ENCODE measurements at regions not wholly inside any gene's neighbourhood (a gene's known extent, or its start where the extent isn't known, plus 50 kb on each side); places are given as distances from the start of the nearest gene placed in this dataset.

DNA sequence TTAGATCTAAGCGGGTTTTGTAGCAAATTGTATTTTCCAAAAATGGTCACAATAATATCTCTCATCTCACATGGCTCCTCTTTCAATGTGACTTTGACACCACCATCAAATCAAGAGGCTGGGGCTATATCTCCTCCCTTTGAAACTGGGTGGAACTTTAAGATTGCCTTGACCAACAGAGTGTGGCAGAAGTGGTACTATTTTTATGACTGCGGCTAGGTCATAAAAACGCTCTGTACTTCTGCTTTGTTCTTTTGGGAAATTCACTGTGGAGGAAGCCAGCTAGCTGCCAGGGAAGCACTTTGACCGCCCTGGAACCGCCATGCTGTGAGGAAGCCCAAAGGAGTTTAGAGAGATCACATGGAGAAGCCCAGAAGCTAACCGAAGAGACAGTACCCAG lies 50.7 kb upstream of the ACOT11 start:
- peaks cover 0 to 9% (median 5%) of the 10 kb centered on the region in 5 donors for H3K9me3 ChIP-seq (ENCODE audit: control insufficient read depth in 5 of 5, low read length in 5 of 5)
- no peak overlapping the region for H3K9ac ChIP-seq (ENCODE audit: low read length in 5 of 5)
- no peak overlapping the region for H3K4me3 ChIP-seq (ENCODE audit: low read depth in 1 of 5, low read length in 5 of 5)
- peaks cover 0 to 13% (median 11%) of the 10 kb centered on the region in 5 donors for H3K4me1 ChIP-seq (ENCODE audit: control insufficient read depth in 5 of 5, insufficient read depth in 5 of 5, low read length in 5 of 5)
- no peak overlapping the region for H3K27ac ChIP-seq (ENCODE audit: low read depth, low read length)
- no peaks in the 10 kb centered on the region for H3K36me3 ChIP-seq (ENCODE audit: control insufficient read depth in 5 of 5, insufficient read depth in 5 of 5, low read length in 5 of 5)
- H3K27me3 ChIP-seq (ENCODE audit: control insufficient read depth in 5 of 5, insufficient read depth in 4 of 5, low read length in 5 of 5): peaks cover 9 to 37% (median 26%) of the 10 kb centered on the region in 5 donors

DNA sequence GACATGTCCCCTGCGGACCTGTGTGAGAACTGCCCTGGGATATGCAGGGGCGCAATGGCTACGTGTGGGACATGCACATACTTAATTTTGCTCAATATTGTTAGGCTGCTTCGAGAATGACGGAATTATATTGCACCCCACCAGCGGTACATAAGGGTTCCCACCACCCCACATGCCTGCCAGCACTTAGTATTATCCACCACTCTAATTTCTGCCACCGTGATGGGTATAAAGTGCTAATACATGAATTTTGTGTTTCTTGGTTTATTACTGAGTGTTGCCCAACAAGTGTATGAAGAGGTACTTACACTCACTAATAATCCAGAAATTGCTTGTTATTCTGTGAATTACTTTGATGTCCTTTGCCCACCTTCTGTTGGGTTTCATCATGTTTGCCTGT lies 52.1 kb upstream of the ACOT11 start:
- peaks cover 5 to 26% (median 17%) of the 10 kb centered on the region in 5 donors for H3K27me3 ChIP-seq (ENCODE audit: control insufficient read depth in 5 of 5, insufficient read depth in 4 of 5, low read length in 5 of 5)
- no peak overlapping the region for H3K9ac ChIP-seq (ENCODE audit: low read length in 5 of 5)
- no peak overlapping the region for H3K4me3 ChIP-seq (ENCODE audit: low read depth in 1 of 5, low read length in 5 of 5)
- H3K36me3 ChIP-seq (ENCODE audit: control insufficient read depth in 5 of 5, insufficient read depth in 5 of 5, low read length in 5 of 5): no peaks in the 10 kb centered on the region
- no peak overlapping the region for H3K27ac ChIP-seq (ENCODE audit: low read depth, low read length)
- peaks cover 0 to 9% (median 5%) of the 10 kb centered on the region in 5 donors for H3K9me3 ChIP-seq (ENCODE audit: control insufficient read depth in 5 of 5, low read length in 5 of 5)
- H3K4me1 ChIP-seq (ENCODE audit: control insufficient read depth in 5 of 5, insufficient read depth in 5 of 5, low read length in 5 of 5): peaks cover 0 to 13% (median 11%) of the 10 kb centered on the region in 5 donors

DNA sequence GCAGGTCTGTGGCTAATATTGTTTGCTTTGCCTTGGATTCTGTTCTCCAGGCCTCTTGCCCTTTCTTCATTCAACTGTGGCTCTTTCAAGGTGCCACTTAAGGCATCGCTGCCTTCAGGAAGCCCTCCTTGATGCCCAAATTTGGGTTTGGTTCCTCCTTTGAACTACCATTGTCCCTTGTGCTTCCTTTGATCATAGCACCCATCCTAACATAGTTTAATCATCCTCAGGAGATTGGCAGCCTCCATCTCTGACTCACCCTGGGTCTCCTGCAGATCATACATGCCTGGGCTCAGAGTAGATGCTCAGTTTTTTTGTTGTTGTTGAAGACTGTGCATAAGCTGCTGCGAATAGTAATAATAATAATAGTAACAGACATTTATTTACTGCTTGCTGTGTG lies 54.4 kb upstream of the ACOT11 start:
- no peak overlapping the region for H3K4me3 ChIP-seq (ENCODE audit: low read depth in 1 of 5, low read length in 5 of 5)
- H3K4me1 ChIP-seq (ENCODE audit: control insufficient read depth in 5 of 5, insufficient read depth in 5 of 5, low read length in 5 of 5): peaks cover 0 to 17% (median 15%) of the 10 kb centered on the region in 5 donors
- peaks cover 0 to 9% (median 5%) of the 10 kb centered on the region in 5 donors for H3K9me3 ChIP-seq (ENCODE audit: control insufficient read depth in 5 of 5, low read length in 5 of 5)
- H3K27ac ChIP-seq (ENCODE audit: low read depth, low read length): no peak overlapping the region
- H3K36me3 ChIP-seq (ENCODE audit: control insufficient read depth in 5 of 5, insufficient read depth in 5 of 5, low read length in 5 of 5): no peaks in the 10 kb centered on the region
- no peak overlapping the region for H3K9ac ChIP-seq (ENCODE audit: low read length in 5 of 5)
- peaks cover 0 to 14% (median 3%) of the 10 kb centered on the region in 5 donors for H3K27me3 ChIP-seq (ENCODE audit: control insufficient read depth in 5 of 5, insufficient read depth in 4 of 5, low read length in 5 of 5)

DNA sequence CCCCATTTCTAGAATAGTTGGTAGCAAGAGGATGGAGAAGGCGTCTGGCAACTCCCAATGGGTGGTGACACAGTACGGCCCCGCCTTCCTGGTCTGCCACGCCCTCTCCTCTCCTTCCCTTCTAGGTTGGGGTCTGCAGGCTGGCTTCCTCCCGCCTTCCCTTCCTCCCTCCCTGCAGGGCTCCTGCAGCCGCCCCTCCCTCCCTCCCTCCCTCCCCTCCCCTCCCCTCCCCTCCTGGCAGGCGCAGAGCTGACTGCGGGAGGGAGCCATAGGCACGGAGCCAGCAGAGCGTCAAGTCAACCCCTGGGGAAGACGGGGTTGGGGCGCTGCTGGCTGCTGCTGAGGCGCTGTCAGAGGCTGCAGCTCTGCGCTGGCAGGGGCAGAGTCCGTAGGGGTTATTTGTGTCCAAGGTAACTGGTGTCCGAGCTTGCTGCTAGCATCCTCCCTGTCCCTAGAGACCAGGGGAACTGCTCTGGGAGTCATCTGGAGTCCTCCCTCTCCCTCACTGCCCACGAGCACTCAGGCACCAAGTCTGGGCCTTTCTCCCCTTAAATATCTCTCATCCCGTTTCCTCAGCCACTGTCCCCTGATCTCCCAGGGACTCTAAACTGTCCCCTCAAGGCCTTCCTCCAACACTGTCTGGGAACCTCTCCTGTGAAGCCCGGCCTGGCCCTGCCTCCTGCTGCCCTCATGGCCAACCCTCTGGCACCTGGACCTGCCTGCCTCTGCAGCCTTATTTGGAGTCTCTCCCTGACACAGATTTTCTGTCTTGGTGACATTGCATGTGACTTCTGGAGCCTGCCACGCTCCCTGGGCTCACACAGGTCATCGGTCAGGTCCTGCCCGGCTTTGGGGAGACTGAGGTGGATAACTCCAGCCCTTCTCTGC lies 57.4 kb upstream of the ACOT11 start:
- H3K4me3 ChIP-seq (ENCODE audit: low read depth in 1 of 5, low read length in 5 of 5): no peak overlapping the region
- H3K9me3 ChIP-seq (ENCODE audit: control insufficient read depth in 5 of 5, low read length in 5 of 5): no peaks in the 10 kb centered on the region
- H3K36me3 ChIP-seq (ENCODE audit: control insufficient read depth in 5 of 5, insufficient read depth in 5 of 5, low read length in 5 of 5): no peaks in the 10 kb centered on the region
- peak overlapping the region in 1 of 5 donors; percentile 36 for H3K9ac ChIP-seq (ENCODE audit: low read length in 5 of 5)
- H3K27ac ChIP-seq (ENCODE audit: low read depth, low read length): no peak overlapping the region
- peaks cover 0 to 4% (median 0%) of the 10 kb centered on the region in 5 donors for H3K27me3 ChIP-seq (ENCODE audit: control insufficient read depth in 5 of 5, insufficient read depth in 4 of 5, low read length in 5 of 5)
- H3K4me1 ChIP-seq (ENCODE audit: control insufficient read depth in 5 of 5, insufficient read depth in 5 of 5, low read length in 5 of 5): peaks cover 0 to 38% (median 33%) of the 10 kb centered on the region in 5 donors

DNA sequence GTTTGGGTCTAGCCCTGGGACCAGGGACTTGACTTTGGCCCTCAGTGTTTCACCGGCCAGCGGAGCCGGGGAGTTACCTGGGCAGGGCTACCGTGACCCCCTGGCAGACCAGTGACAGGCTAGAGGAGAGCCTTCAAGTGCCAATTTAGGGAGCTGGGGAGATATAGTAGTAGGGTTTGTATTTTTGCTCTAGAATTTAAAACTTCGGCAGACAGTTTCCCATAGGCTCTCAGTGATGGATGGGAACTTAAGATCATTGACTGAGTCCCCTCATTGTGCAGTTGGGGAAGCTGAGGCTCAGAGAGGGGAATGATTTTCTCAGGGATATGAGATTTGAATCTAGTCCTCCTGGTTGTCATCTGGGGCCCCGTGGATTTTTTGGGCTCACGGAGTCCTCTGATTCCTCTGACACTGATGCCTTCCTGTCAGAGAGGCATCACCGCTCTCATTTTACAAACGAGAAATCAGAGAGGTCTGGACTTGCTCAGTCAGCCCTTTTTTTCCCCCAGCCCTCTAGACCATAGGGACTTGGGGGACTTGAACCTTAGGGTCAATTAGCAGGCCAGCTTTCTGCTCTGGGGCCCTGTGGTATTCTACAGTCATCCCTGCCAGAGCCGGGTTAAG lies 58.3 kb upstream of the ACOT11 start:
- H3K4me1 ChIP-seq (ENCODE audit: control insufficient read depth in 5 of 5, insufficient read depth in 5 of 5, low read length in 5 of 5): peaks cover 0 to 42% (median 34%) of the 10 kb centered on the region in 5 donors
- peaks cover 0 to 4% (median 0%) of the 10 kb centered on the region in 5 donors for H3K27me3 ChIP-seq (ENCODE audit: control insufficient read depth in 5 of 5, insufficient read depth in 4 of 5, low read length in 5 of 5)
- peak overlapping the region in 1 of 5 donors; percentile 77 for H3K4me3 ChIP-seq (ENCODE audit: low read depth in 1 of 5, low read length in 5 of 5)
- no peaks in the 10 kb centered on the region for H3K36me3 ChIP-seq (ENCODE audit: control insufficient read depth in 5 of 5, insufficient read depth in 5 of 5, low read length in 5 of 5)
- peak overlapping the region; percentile 92 for H3K27ac ChIP-seq (ENCODE audit: low read depth, low read length)
- H3K9me3 ChIP-seq (ENCODE audit: control insufficient read depth in 5 of 5, low read length in 5 of 5): no peaks in the 10 kb centered on the region
- H3K9ac ChIP-seq (ENCODE audit: low read length in 5 of 5): no peak overlapping the region

DNA sequence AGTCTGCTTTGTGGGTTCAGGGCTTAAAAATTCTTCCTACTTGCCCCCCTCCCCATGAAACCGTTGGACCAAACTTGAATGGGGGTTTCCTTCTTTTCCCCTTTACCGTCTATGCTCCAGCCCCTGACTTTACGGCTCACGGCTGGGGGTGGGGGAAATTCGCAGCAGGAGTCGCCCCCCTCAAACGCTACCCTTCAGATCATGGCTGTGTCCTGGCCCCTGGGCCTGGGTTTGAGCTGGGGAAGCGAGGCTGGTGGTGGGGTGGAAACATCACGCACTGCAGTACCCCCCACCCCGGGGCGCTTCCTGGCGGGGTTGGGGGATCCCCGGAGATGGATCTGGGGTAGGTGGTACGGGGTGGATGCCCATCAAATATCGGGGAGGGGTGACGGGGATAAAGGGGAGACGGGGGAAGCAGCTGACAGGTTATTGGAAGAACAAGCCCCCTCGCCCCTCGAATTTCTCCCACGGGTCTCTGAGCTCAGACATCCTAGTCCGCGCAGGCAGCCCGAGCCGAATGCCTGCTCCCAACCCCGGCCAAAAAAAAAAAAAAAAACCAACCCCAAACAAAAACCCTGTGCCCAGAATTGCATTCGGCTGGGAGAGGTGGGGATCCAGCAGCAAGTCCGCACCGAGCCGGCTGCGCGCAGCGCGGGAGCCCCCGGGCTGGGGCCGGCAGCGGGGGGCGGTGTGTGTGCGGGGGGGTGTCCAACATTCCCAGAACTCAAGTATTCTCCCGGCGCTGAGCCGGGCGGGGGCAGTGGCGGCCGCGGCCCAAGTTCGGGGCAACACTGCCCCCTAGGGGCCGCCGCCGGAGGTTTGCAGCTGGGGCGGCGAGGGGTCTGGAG lies 59.0 kb upstream of the ACOT11 start:
- Histone ChIP-seq H3K27me3 (ENCODE audit: control insufficient read depth in 5 of 5, insufficient read depth in 4 of 5, low read length in 5 of 5) (peaks cover 0 to 4% (median 0%) of the 10 kb centered on the region in 5 donors), H3K9me3 (ENCODE audit: control insufficient read depth in 5 of 5, low read length in 5 of 5) (no peaks in the 10 kb centered on the region), H3K9ac (ENCODE audit: low read length in 5 of 5) (peak overlapping the region in 4 of 5 donors; percentile 76 to 92 (median 84)), H3K36me3 (ENCODE audit: control insufficient read depth in 5 of 5, insufficient read depth in 5 of 5, low read length in 5 of 5) (no peaks in the 10 kb centered on the region), H3K27ac (ENCODE audit: low read depth, low read length) (peak overlapping the region; percentile 92), H3K4me3 (ENCODE audit: low read depth in 1 of 5, low read length in 5 of 5) (peak overlapping the region; percentile 69 to 77 (median 73)), H3K4me1 (ENCODE audit: control insufficient read depth in 5 of 5, insufficient read depth in 5 of 5, low read length in 5 of 5) (peaks cover 0 to 42% (median 34%) of the 10 kb centered on the region in 5 donors)

DNA sequence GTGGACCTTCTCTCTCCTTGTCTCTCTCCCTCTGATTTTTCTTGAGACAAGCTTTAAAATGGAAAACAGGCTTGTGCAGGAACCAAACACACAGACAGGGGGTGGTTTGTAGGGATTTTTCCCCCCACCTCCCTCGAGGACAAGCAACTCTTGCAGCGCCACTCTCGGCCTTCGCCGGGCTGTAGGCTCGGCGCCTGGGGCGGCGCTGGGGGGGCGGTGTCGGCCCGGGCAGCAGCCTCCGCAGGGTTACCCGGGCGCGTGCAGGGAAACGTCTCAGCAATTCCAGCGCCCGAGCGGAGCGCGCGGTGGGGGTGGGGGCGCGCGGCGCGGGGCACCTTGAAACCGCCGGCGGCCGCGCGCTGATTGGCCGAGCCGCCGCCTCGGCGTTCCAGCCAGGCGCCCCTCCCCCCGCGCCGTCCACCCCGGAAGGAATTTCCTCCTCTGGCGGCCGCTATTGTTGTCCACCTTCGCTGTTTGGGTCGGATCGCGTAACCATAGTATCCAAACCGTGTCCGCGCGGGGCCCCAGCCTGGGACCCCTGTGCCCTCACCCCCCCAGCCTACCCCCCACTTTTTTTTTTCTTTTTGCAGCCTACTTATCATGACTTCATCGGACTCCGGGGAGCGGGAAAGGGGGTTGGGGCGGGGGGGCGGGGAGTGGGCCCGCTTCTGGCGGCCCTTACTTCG lies 59.8 kb upstream of the ACOT11 start:
- Histone ChIP-seq H3K4me1 (ENCODE audit: control insufficient read depth in 5 of 5, insufficient read depth in 5 of 5, low read length in 5 of 5) (peaks cover 0 to 42% (median 34%) of the 10 kb centered on the region in 5 donors), H3K36me3 (ENCODE audit: control insufficient read depth in 5 of 5, insufficient read depth in 5 of 5, low read length in 5 of 5) (no peaks in the 10 kb centered on the region), H3K9me3 (ENCODE audit: control insufficient read depth in 5 of 5, low read length in 5 of 5) (no peaks in the 10 kb centered on the region), H3K27me3 (ENCODE audit: control insufficient read depth in 5 of 5, insufficient read depth in 4 of 5, low read length in 5 of 5) (peaks cover 0 to 4% (median 0%) of the 10 kb centered on the region in 5 donors), H3K4me3 (ENCODE audit: low read depth in 1 of 5, low read length in 5 of 5) (peak overlapping the region; percentile 69 to 77 (median 73)), H3K27ac (ENCODE audit: low read depth, low read length) (peak overlapping the region; percentile 92), H3K9ac (ENCODE audit: low read length in 5 of 5) (peak overlapping the region in 4 of 5 donors; percentile 66 to 92 (median 84))

DNA sequence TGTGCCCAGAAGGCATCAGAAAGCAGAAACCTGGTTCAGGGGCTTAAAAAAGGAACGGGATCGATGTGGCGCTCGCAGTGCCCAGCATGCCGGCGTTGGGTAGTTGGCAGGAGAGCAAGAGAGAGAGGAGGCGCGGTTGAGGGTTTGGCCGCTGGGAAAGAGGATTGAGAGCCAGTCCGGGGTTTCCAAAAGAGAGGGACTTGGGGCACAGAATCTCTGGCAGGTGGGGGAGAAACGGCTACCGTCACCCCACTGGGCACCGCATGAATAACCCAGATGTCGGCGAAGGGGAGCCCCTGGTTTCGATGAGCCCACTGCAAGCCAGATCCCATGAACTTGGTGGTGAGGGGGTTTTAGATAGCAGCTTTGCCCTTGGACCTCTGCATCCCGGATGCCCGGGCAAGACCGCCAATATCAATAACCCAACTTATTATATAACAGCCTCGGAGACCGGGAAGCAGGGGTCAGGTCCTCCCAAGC lies 60.4 kb upstream of the ACOT11 start:
- Histone ChIP-seq H3K9me3 (ENCODE audit: control insufficient read depth in 5 of 5, low read length in 5 of 5) (no peaks in the 10 kb centered on the region), H3K36me3 (ENCODE audit: control insufficient read depth in 5 of 5, insufficient read depth in 5 of 5, low read length in 5 of 5) (no peaks in the 10 kb centered on the region), H3K27me3 (ENCODE audit: control insufficient read depth in 5 of 5, insufficient read depth in 4 of 5, low read length in 5 of 5) (peaks cover 0 to 4% (median 0%) of the 10 kb centered on the region in 5 donors), H3K9ac (ENCODE audit: low read length in 5 of 5) (peak overlapping the region in 4 of 5 donors; percentile 60 to 81 (median 66)), H3K4me1 (ENCODE audit: control insufficient read depth in 5 of 5, insufficient read depth in 5 of 5, low read length in 5 of 5) (peaks cover 0 to 42% (median 34%) of the 10 kb centered on the region in 5 donors), H3K27ac (ENCODE audit: low read depth, low read length) (peak overlapping the region; percentile 92), H3K4me3 (ENCODE audit: low read depth in 1 of 5, low read length in 5 of 5) (peak overlapping the region; percentile 57 to 77 (median 69))

DNA sequence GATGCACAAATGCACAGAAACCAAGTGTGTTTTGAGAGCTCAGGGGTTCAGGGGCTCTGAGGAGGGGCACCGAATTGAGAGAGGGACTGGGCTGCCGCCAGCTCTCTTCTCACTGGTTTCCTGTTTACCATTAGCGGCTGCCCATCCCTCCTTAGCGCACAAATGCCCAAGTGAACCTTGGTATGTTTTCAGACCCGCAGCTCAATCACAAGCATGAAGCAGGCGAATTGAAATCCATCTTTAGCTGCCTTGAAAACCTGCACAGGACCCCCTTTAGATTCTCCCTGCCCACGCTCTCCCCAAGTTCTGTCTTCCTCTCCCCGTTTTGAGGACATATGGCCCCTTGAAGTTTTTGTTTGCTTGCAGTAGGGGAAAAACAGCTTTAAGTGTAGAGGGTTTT lies 61.1 kb upstream of the ACOT11 start:
- no peak overlapping the region for H3K27ac ChIP-seq (ENCODE audit: low read depth, low read length)
- H3K9ac ChIP-seq (ENCODE audit: low read length in 5 of 5): no peak overlapping the region
- peaks cover 0 to 4% (median 0%) of the 10 kb centered on the region in 5 donors for H3K27me3 ChIP-seq (ENCODE audit: control insufficient read depth in 5 of 5, insufficient read depth in 4 of 5, low read length in 5 of 5)
- H3K4me3 ChIP-seq (ENCODE audit: low read depth in 1 of 5, low read length in 5 of 5): no peak overlapping the region
- no peaks in the 10 kb centered on the region for H3K9me3 ChIP-seq (ENCODE audit: control insufficient read depth in 5 of 5, low read length in 5 of 5)
- no peaks in the 10 kb centered on the region for H3K36me3 ChIP-seq (ENCODE audit: control insufficient read depth in 5 of 5, insufficient read depth in 5 of 5, low read length in 5 of 5)
- peaks cover 0 to 42% (median 34%) of the 10 kb centered on the region in 5 donors for H3K4me1 ChIP-seq (ENCODE audit: control insufficient read depth in 5 of 5, insufficient read depth in 5 of 5, low read length in 5 of 5)
